ENCODE measurements at regions not wholly inside any gene's neighbourhood (a gene's known extent, or its start where the extent isn't known, plus 50 kb on each side); places are given as distances from the start of the nearest gene placed in this dataset.

GRCh38 chr10:3672220-3672619 lies 112.8 kb downstream of the KLF6 start:
- ATAC-seq = no peak
- Histone ChIP-seq H3K9me3 (ENCODE audit: low read length) (no peaks in the 10 kb centered on the region), H3K9me2 (replicated peaks; ENCODE audit: low read length) (no peaks in the 10 kb centered on the region), H2AFZ (ENCODE audit: low read length) (no peak overlapping the region), H3K36me3 (ENCODE audit: low read depth, low read length) (no peaks in the 10 kb centered on the region), H3K4me3 (ENCODE audit: low read length) (no peak overlapping the region), H3F3A (ENCODE audit: low read length, unreplicated experiment) (no peaks in the 10 kb centered on the region), H3K4me2 (ENCODE audit: low read length) (no peak overlapping the region), H3K27me3 (ENCODE audit: low read length) (no peaks in the 10 kb centered on the region), H3K27ac (ENCODE audit: low read length) (no peak overlapping the region), H3K9ac (ENCODE audit: low read length) (no peak overlapping the region), H3K79me2 (ENCODE audit: low read length) (no peaks in the 10 kb centered on the region), H3K4me1 (ENCODE audit: insufficient read depth, low read length) (no peaks in the 10 kb centered on the region), H4K20me1 (ENCODE audit: low read length) (no peaks in the 10 kb centered on the region)
- TF ChIP-seq EZH2 (IDR thresholded peaks at IDR 0.05; ENCODE audit: low read length, unreplicated experiment) = no peak
- TF ChIP-seq EZH2phosphoT487 (IDR thresholded peaks at IDR 0.05; ENCODE audit: borderline replicate concordance, low read length) = no peak
- no peak for TF ChIP-seq CTCF (conservative IDR thresholded peaks at IDR 0.05; ENCODE audit: low read depth, low read length)
- DNase-seq = no peak
- no TSS peak for BruUV-seq (replicated peaks)
- ChIA-PET CTCF (no interaction called here), POLR2A (ENCODE audit: unreplicated experiment) (no interaction called here)
- intact Hi-C loops (cut with micrococcal nuclease) = no loop called here

GRCh38 chr10:3671386-3671955 lies 113.5 kb downstream of the KLF6 start:
- ChIA-PET CTCF (no interaction called here), POLR2A (ENCODE audit: unreplicated experiment) (no interaction called here)
- no peaks in the 10 kb centered on the region for H4K20me1 ChIP-seq (ENCODE audit: low read length)
- DNase-seq (no peak), ATAC-seq (no peak)
- H3K9ac ChIP-seq (ENCODE audit: low read length) = no peak overlapping the region
- H3K27me3 ChIP-seq (ENCODE audit: low read length) = no peaks in the 10 kb centered on the region
- no peak overlapping the region for H3K4me3 ChIP-seq (ENCODE audit: low read length)
- H3K9me3 ChIP-seq (ENCODE audit: low read length) = no peaks in the 10 kb centered on the region
- no peaks in the 10 kb centered on the region for H3K79me2 ChIP-seq (ENCODE audit: low read length)
- H3K4me2 ChIP-seq (ENCODE audit: low read length) = no peak overlapping the region
- TF ChIP-seq EZH2phosphoT487 (IDR thresholded peaks at IDR 0.05; ENCODE audit: borderline replicate concordance, low read length) (no peak), CTCF (conservative IDR thresholded peaks at IDR 0.05; ENCODE audit: low read depth, low read length) (no peak), EZH2 (IDR thresholded peaks at IDR 0.05; ENCODE audit: low read length, unreplicated experiment) (no peak)
- no peak overlapping the region for H2AFZ ChIP-seq (ENCODE audit: low read length)
- BruUV-seq (replicated peaks) = no TSS peak
- H3F3A ChIP-seq (ENCODE audit: low read length, unreplicated experiment) = no peaks in the 10 kb centered on the region
- H3K27ac ChIP-seq (ENCODE audit: low read length) = no peak overlapping the region
- H3K36me3 ChIP-seq (ENCODE audit: low read depth, low read length) = no peaks in the 10 kb centered on the region
- intact Hi-C loops (cut with micrococcal nuclease) = no loop called here
- H3K9me2 ChIP-seq (replicated peaks; ENCODE audit: low read length) = no peaks in the 10 kb centered on the region
- no peaks in the 10 kb centered on the region for H3K4me1 ChIP-seq (ENCODE audit: insufficient read depth, low read length)

- DNase-seq (no peak), ATAC-seq (no peak)
- BruUV-seq (replicated peaks) = no TSS peak
- Histone ChIP-seq H3F3A (ENCODE audit: low read length, unreplicated experiment) (no peaks in the 10 kb centered on the region), H3K9ac (ENCODE audit: low read length) (no peak overlapping the region), H3K27ac (ENCODE audit: low read length) (no peak overlapping the region), H3K4me2 (ENCODE audit: low read length) (no peak overlapping the region), H3K79me2 (ENCODE audit: low read length) (no peaks in the 10 kb centered on the region), H3K27me3 (ENCODE audit: low read length) (no peaks in the 10 kb centered on the region), H3K9me2 (replicated peaks; ENCODE audit: low read length) (no peaks in the 10 kb centered on the region), H3K36me3 (ENCODE audit: low read depth, low read length) (no peaks in the 10 kb centered on the region), H2AFZ (ENCODE audit: low read length) (no peak overlapping the region), H3K9me3 (ENCODE audit: low read length) (no peaks in the 10 kb centered on the region), H3K4me3 (ENCODE audit: low read length) (no peak overlapping the region), H4K20me1 (ENCODE audit: low read length) (no peaks in the 10 kb centered on the region), H3K4me1 (ENCODE audit: insufficient read depth, low read length) (no peaks in the 10 kb centered on the region)
- intact Hi-C loops (cut with micrococcal nuclease) = no loop called here
- ChIA-PET CTCF (no interaction called here), POLR2A (ENCODE audit: unreplicated experiment) (no interaction called here)
- TF ChIP-seq EZH2phosphoT487 (IDR thresholded peaks at IDR 0.05; ENCODE audit: borderline replicate concordance, low read length) (no peak), EZH2 (IDR thresholded peaks at IDR 0.05; ENCODE audit: low read length, unreplicated experiment) (no peak), CTCF (conservative IDR thresholded peaks at IDR 0.05; ENCODE audit: low read depth, low read length) (no peak)
Observed at GRCh38 chr10:3668966-3669330, 116.1 kb downstream of the KLF6 start.

Data from PC-3 (cell line).